Thymus (tissue), 11 donors: ENCODE measurements at regions not wholly inside any gene's neighbourhood (a gene's known extent, or its start where the extent isn't known, plus 50 kb on each side); places are given as distances from the start of the nearest gene placed in this dataset.

ENCODE experiments used
- DNase-seq, 9 donors: peaks; one replicate each; pipeline ENCODE4 v3.0.0-alpha.2; 2013; ENCODE audit warnings: low spot score in 9 of 9, low read depth in 6 of 9, missing footprints in 1 of 9
- H3K27ac ChIP-seq, 2 donors: one replicate each; pipeline ENCODE4 v1.5.1; 2013; ENCODE audit warnings: control low read depth in 1 of 2, low read depth in 1 of 2, low read length in 1 of 2, mild to moderate bottlenecking in 1 of 2, moderate library complexity in 1 of 2
- H3K27me3 ChIP-seq, 2 donors: one replicate each; pipeline ENCODE4 v1.5.1; 2013; ENCODE audit warnings: low read length in 1 of 2; ENCODE audit not compliant: control insufficient read depth in 2 of 2, insufficient read depth in 1 of 2
- H3K36me3 ChIP-seq, 2 donors: one replicate each; pipeline ENCODE4 v1.5.1; 2013; ENCODE audit warnings: low read length in 1 of 2, mild to moderate bottlenecking in 1 of 2, moderate library complexity in 1 of 2; ENCODE audit not compliant: control insufficient read depth in 2 of 2, insufficient read depth in 2 of 2
- H3K4me1 ChIP-seq, 2 donors: one replicate each; pipeline ENCODE4 v1.5.1; 2013; ENCODE audit warnings: low read length in 2 of 2; ENCODE audit not compliant: control insufficient read depth in 2 of 2, insufficient read depth in 2 of 2
- H3K4me3 ChIP-seq, 2 donors: one replicate each; pipeline ENCODE4 v1.5.1; 2013; ENCODE audit warnings: low read length in 2 of 2, control low read depth in 1 of 2, mild to moderate bottlenecking in 1 of 2
- H3K9me3 ChIP-seq, 2 donors: one replicate each; pipeline ENCODE4 v1.5.1; 2013; ENCODE audit warnings: low read length in 1 of 2, mild to moderate bottlenecking in 1 of 2; ENCODE audit not compliant: control insufficient read depth in 2 of 2, insufficient read depth in 1 of 2
- WGBS: extraction: QIAGEN DNeasy Blood & Tissue Kit; methylation state at CpG from one replicate; pipeline ENCODE4 v1.1.7; 2013; 5-methylcytosine and 5-hydroxymethylcytosine counted together
- donor health status: healthy.

GRCh38 chr11:70866834-70867233 lies 385.5 kb downstream of the SHANK2 start:
- 81% methylated on average over 9 of the region's 9 CpGs for WGBS
- Histone ChIP-seq H3K27me3 (no peaks in the 10 kb centered on the region), H3K9me3 (no peaks in the 10 kb centered on the region), H3K4me3 (no peak overlapping the region), H3K4me1 (no peaks in the 10 kb centered on the region), H3K36me3 (no peaks in the 10 kb centered on the region), H3K27ac (no peak overlapping the region)
- DNase-seq = no peak

- no peak for DNase-seq
- 88% methylated on average over 25 of the region's 25 CpGs for WGBS
- Histone ChIP-seq H3K4me3 (no peak overlapping the region), H3K4me1 (no peaks in the 10 kb centered on the region), H3K36me3 (no peaks in the 10 kb centered on the region), H3K27me3 (no peaks in the 10 kb centered on the region), H3K27ac (no peak overlapping the region), H3K9me3 (no peaks in the 10 kb centered on the region)
Observed at GRCh38 chr11:70867281-70868047, 384.9 kb downstream of the SHANK2 start.

GRCh38 chr11:70868341-70868885 lies 384.0 kb downstream of the SHANK2 start:
- Histone ChIP-seq H3K9me3 (no peaks in the 10 kb centered on the region), H3K4me3 (no peak overlapping the region), H3K27me3 (no peaks in the 10 kb centered on the region), H3K4me1 (no peaks in the 10 kb centered on the region), H3K36me3 (no peaks in the 10 kb centered on the region), H3K27ac (no peak overlapping the region)
- 87% methylated on average over 8 of the region's 8 CpGs for WGBS
- no peak for DNase-seq

GRCh38 chr11:70869054-70869453 lies 383.3 kb downstream of the SHANK2 start:
- H3K4me1 ChIP-seq = no peaks in the 10 kb centered on the region
- no peak for DNase-seq
- no peak overlapping the region for H3K27ac ChIP-seq
- no peak overlapping the region for H3K4me3 ChIP-seq
- WGBS = 96% methylated on average over 10 of the region's 10 CpGs
- H3K36me3 ChIP-seq = no peaks in the 10 kb centered on the region
- H3K27me3 ChIP-seq = no peaks in the 10 kb centered on the region
- no peaks in the 10 kb centered on the region for H3K9me3 ChIP-seq

GRCh38 chr11:70871881-70872280 lies 380.5 kb downstream of the SHANK2 start:
- no peak for DNase-seq
- WGBS = 92% methylated on average over 12 of the region's 12 CpGs

GRCh38 chr11:70872299-70872698 lies 380.1 kb downstream of the SHANK2 start:
- Histone ChIP-seq H3K36me3 (no peaks in the 10 kb centered on the region), H3K9me3 (no peaks in the 10 kb centered on the region), H3K4me1 (no peaks in the 10 kb centered on the region), H3K27ac (no peak overlapping the region), H3K4me3 (no peak overlapping the region), H3K27me3 (no peaks in the 10 kb centered on the region)
- WGBS = 87% methylated on average over 11 of the region's 11 CpGs
- DNase-seq = no peak

More at GRCh38 chr11:70871881-70872280, 380.5 kb downstream of the SHANK2 start:
- no peaks in the 10 kb centered on the region for H3K27me3 ChIP-seq
- H3K4me1 ChIP-seq = no peaks in the 10 kb centered on the region
- H3K9me3 ChIP-seq = no peaks in the 10 kb centered on the region
- no peak overlapping the region for H3K4me3 ChIP-seq
- no peaks in the 10 kb centered on the region for H3K36me3 ChIP-seq
- no peak overlapping the region for H3K27ac ChIP-seq

GRCh38 chr11:70872955-70873735 lies 379.2 kb downstream of the SHANK2 start:
- Histone ChIP-seq H3K9me3 (no peaks in the 10 kb centered on the region), H3K27ac (no peak overlapping the region), H3K4me1 (no peaks in the 10 kb centered on the region), H3K4me3 (no peak overlapping the region), H3K36me3 (no peaks in the 10 kb centered on the region), H3K27me3 (no peaks in the 10 kb centered on the region)
- DNase-seq = no peak
- 43% methylated on average over 14 of the region's 14 CpGs for WGBS

- H3K9me3 ChIP-seq = no peaks in the 10 kb centered on the region
- no peak overlapping the region for H3K27ac ChIP-seq
- H3K4me3 ChIP-seq = no peak overlapping the region
- H3K27me3 ChIP-seq = no peaks in the 10 kb centered on the region
- H3K4me1 ChIP-seq = no peaks in the 10 kb centered on the region
- DNase-seq = no peak
- WGBS = 83% methylated on average over 6 of the region's 6 CpGs
- H3K36me3 ChIP-seq = no peaks in the 10 kb centered on the region
Observed at GRCh38 chr11:70873736-70874412, 378.5 kb downstream of the SHANK2 start.

- Histone ChIP-seq H3K4me3 (no peak overlapping the region), H3K27me3 (no peaks in the 10 kb centered on the region), H3K4me1 (no peaks in the 10 kb centered on the region), H3K9me3 (no peaks in the 10 kb centered on the region), H3K27ac (no peak overlapping the region), H3K36me3 (no peaks in the 10 kb centered on the region)
- WGBS = 29% methylated on average over 7 of the region's 7 CpGs
- no peak for DNase-seq
Observed at GRCh38 chr11:70876685-70877084, 375.7 kb downstream of the SHANK2 start.
